Natural killer cell treated with Interleukin-12 subunit alpha and Interleukin-12 subunit beta and Interleukin-15 and Interleukin-18, amount 100 ng/mL, for 72 hours (primary cell): ENCODE measurements at regions not wholly inside any gene's neighbourhood (a gene's known extent, or its start where the extent isn't known, plus 50 kb on each side); places are given as distances from the start of the nearest gene placed in this dataset.
"Not testable (repeated sequence)": the region's sequence is repeated elsewhere in the genome, so short reads cannot be mapped to it uniquely, and the experiment has no call there.

ENCODE experiments used
- ATAC-seq, 2 donors: fragments of 150-1000 bp; cut with Tn5 transposase in 1 of 2; sonication (Bioruptor Pico), chemical (Tn5 transposase) in 1 of 2; 2 replicates each; pipeline ENCODE4 v1.10.0; 2021
- DNase-seq: peaks from one replicate; pipeline ENCODE4 v3.0.0; 2022; ENCODE audit warnings: low spot score
- H3K27ac Mint-ChIP-seq, 2 donors: 1 replicate in 1 of 2; 2 replicates in 1 of 2; pipeline ENCODE4 v1.8.0; 2022; ENCODE audit warnings: mixed read lengths in 2 of 2, mild to moderate bottlenecking in 1 of 2, moderate library complexity in 1 of 2
- H3K27me3 Mint-ChIP-seq, 2 donors: 1 replicate in 1 of 2; 2 replicates in 1 of 2; pipeline ENCODE4 v1.8.0; 2022; ENCODE audit warnings: mixed read lengths in 2 of 2
- H3K36me3 Mint-ChIP-seq: one replicate; pipeline ENCODE4 v1.8.0; 2022; ENCODE audit warnings: mixed read lengths
- H3K4me1 Mint-ChIP-seq, 2 donors: 1 replicate in 1 of 2; 2 replicates in 1 of 2; pipeline ENCODE4 v1.8.0; 2022; ENCODE audit warnings: low read depth in 2 of 2, mixed read lengths in 2 of 2, mild to moderate bottlenecking in 1 of 2
- H3K4me3 Mint-ChIP-seq: one replicate; pipeline ENCODE4 v1.8.0; 2022; ENCODE audit warnings: mixed read lengths
- H3K9me3 Mint-ChIP-seq: 2 replicates; pipeline ENCODE4 v1.8.0; 2022; ENCODE audit warnings: mixed read lengths

DNA sequence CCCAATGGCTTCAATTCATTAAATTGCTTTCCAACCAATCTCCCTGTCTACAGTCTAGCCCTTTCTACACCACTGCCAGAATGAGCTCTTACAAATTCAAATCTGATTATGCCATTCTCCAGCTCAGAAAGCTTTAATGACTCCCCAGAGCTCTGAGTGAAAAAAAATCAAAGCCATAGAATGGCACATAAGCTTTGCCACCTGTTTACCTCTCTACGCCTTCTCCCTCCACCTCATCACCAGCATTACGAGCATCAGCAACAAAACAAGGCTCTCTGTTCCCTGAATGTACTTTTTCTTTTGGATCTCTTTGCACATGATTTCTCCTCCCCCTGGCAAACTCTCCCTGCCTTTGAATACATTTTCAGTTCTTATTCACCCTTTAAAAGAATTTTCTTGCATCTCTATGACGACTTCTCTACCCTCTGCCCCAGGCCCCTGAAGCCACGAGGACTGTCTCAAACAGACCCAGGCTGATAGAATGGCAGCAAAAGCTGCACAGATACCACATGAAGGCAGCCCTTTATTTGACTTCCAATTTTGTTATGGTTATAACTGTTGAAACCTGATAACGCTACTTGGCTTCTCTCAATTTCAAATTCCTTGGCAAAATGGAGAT lies 516.0 kb downstream of the PCDH7 start:
- Mint-ChIP-seq H3K27me3 (no peaks in the 10 kb centered on the region), H3K27ac (no peak overlapping the region), H3K9me3 (peaks cover 14% of the 10 kb centered on the region), H3K36me3 (no peaks in the 10 kb centered on the region), H3K4me3 (no peak overlapping the region), H3K4me1 (no peaks in the 10 kb centered on the region)
- ATAC-seq (no peak), DNase-seq (no peak)

DNA sequence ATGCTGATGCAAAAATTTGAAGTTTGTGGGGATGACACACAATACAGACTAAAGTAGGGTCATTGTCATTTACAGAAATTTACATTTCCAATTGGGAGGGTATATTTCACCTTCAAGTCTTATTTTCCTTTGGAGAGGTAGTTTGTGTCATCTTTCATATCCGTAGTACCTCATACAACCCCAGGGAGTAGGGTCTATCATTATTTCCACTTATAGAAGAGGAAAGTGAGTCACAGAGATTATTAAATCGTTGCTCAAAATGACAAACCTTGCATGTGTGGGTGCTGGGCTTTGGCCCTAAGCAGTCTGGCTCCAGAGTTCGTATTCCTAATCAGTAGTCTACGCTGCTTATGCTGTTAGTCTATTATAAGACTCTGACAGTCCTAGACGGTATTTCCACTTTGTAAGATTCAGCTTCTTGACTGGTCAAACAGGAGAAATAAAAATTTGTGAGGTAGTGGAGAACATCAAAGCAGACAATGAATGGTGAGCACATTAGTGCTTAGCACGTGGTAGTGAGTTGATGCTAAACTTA lies 516.5 kb downstream of the PCDH7 start:
- H3K27ac Mint-ChIP-seq, result no peak overlapping the region
- ATAC-seq (no peak), DNase-seq (no peak)
- H3K4me3 Mint-ChIP-seq, result no peak overlapping the region
- H3K36me3 Mint-ChIP-seq, result no peaks in the 10 kb centered on the region
- no peaks in the 10 kb centered on the region for H3K27me3 Mint-ChIP-seq
- H3K4me1 Mint-ChIP-seq, result no peaks in the 10 kb centered on the region
- H3K9me3 Mint-ChIP-seq, result peaks cover 18% of the 10 kb centered on the region

DNA sequence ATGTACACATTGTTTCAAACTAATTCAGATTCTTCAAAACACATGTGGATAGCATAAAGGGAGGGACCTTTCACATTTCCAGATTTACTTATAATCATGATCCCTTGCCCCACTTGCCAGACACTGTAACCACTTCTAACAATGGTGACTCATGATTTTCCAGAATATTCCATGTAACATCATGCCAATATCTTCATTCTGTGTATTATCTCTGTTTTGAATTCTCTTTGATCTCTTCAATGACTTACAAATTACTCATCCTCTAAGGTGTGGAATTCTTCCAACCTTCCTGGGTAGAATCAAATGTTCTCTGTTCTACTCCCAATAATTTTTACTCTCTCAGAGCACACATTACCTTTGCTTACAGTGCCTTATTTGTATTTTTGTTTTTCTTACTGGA lies 517.1 kb downstream of the PCDH7 start:
- Mint-ChIP-seq H3K27me3 (no peaks in the 10 kb centered on the region), H3K9me3 (peaks cover 15% of the 10 kb centered on the region), H3K4me3 (no peak overlapping the region), H3K27ac (no peak overlapping the region), H3K36me3 (no peaks in the 10 kb centered on the region), H3K4me1 (no peaks in the 10 kb centered on the region)
- DNase-seq (no peak), ATAC-seq (no peak)

DNA sequence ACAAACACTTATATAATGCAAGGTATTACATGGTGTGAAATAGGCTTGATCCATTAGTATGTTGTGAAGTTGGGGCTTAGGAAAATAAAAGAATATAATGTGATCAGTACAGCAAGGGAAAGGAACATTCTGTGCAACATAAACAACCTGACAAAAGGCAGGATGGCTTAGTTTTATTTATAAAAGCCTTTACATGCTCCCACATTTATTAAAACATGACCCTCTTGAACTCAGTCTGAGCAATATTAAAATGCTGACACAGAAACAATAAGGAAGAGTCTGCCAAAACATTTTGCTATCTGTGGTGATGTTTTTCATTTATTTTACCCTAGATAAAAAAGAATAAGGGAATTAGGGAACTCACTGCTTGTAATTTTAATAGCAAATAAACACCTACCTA lies 519.7 kb downstream of the PCDH7 start:
- Mint-ChIP-seq H3K27me3 (no peaks in the 10 kb centered on the region), H3K36me3 (peaks cover 15% of the 10 kb centered on the region), H3K9me3 (peaks cover 21% of the 10 kb centered on the region), H3K4me3 (no peak overlapping the region), H3K27ac (no peak overlapping the region), H3K4me1 (no peaks in the 10 kb centered on the region)
- ATAC-seq (no peak), DNase-seq (no peak)

DNA sequence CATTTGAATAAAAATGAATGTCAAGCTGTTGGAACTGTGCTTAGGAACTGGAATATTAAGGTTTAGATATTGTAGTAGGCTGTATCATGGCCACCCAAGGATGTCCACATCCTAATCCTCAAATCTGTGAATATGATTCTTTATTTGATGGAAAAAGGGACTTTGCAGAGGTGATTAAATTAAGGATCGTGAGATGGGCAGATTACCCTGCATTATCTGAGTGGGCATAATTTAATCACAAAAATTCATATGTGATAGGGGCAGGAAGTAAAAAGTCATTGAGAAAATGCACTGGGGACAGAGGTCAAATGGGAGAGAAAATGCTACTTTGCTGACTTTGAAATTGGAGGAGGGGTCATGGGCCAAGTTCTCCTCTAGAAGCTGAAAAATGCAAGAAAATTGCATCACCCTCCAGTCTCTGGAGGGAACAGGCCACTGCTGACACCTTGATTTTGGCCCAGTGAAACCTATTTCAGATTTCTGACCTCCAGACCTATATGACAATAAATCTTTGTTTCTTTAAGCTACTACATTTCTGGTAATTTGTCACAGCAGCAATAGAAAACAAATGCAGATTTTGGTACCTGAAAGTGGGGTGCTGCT lies 521.4 kb downstream of the PCDH7 start:
- Mint-ChIP-seq H3K36me3 (peaks cover 15% of the 10 kb centered on the region), H3K27me3 (no peaks in the 10 kb centered on the region), H3K4me1 (no peaks in the 10 kb centered on the region), H3K9me3 (peaks cover 15% of the 10 kb centered on the region), H3K4me3 (no peak overlapping the region), H3K27ac (no peak overlapping the region)
- ATAC-seq (no peak), DNase-seq (no peak)

DNA sequence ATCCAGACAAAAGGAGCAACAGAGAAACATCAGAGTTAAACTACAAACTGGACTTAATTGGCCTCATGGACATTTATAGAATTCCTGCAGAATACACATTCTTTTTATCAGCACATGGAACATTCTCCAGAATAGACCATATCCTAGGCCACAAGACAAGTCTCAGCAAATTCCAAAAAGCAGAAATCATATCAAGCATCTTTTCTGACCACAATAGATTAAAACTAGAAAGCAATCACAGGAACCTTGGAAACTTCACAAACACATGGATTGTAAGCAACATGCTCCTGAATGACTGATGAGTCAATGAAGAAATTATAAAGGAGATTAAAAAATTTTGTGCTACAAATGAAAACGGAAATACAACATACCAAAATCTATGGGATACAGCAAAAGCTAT lies 526.7 kb downstream of the PCDH7 start:
- H3K9me3 Mint-ChIP-seq, result peaks cover 13% of the 10 kb centered on the region
- no peaks in the 10 kb centered on the region for H3K4me1 Mint-ChIP-seq
- ATAC-seq (no peak), DNase-seq (no peak)
- H3K27me3 Mint-ChIP-seq, result no peaks in the 10 kb centered on the region
- no peak overlapping the region for H3K4me3 Mint-ChIP-seq
- H3K36me3 Mint-ChIP-seq, result peaks cover 30% of the 10 kb centered on the region
- no peak overlapping the region for H3K27ac Mint-ChIP-seq

DNA sequence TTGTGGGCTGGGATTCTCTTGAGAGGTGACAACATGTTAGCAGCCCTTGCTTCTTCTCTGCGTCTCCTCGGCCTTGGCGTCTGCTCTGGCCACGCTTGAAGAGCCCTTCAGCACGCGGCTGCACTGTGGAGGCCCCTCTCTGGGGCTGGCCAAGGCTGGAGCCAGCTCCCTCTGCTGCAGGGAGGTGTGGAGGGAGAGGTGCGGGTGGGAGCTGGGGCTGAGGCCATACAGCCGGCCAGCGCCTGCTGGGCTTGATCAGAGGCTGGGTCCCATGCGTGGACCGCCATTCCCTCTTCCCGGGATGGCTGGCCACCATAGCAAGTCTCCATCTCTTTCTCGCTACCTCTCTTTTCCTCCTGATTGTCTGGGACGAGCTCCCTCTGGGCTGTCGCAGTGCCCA lies 539.0 kb downstream of the PCDH7 start:
- H3K27me3 Mint-ChIP-seq, result no peaks in the 10 kb centered on the region
- peaks cover 4% of the 10 kb centered on the region for H3K36me3 Mint-ChIP-seq
- no peak overlapping the region for H3K27ac Mint-ChIP-seq

DNA sequence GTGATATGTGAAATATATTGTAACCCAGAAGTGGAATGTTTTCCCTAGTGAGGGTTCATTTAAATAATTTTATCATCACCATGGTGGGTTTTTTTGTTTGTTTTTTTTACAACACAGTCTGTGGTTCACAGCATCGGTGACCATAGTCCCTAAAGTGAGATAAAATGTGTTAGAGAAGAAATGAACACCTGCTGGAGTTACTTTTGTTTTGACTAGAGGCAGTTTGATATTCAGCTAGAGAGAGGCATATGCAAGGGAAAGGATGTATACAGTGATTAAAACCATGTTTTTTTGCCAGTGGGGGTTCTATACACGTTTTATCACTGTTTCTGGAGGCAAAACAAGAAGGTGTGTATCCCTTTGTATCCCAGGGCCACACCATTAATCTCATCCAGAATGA lies 541.5 kb downstream of the PCDH7 start:
- H3K9me3 Mint-ChIP-seq, result peaks cover 7% of the 10 kb centered on the region
- no peak overlapping the region for H3K27ac Mint-ChIP-seq
- DNase-seq (no peak), ATAC-seq (no peak)
- no peaks in the 10 kb centered on the region for H3K27me3 Mint-ChIP-seq
- peaks cover 5% of the 10 kb centered on the region for H3K36me3 Mint-ChIP-seq
- H3K4me3 Mint-ChIP-seq, result no peak overlapping the region
- no peaks in the 10 kb centered on the region for H3K4me1 Mint-ChIP-seq

More for the DNA sequence above, 539.0 kb downstream of the PCDH7 start:
- ATAC-seq (no peak), DNase-seq (no peak)
- peaks cover 10% of the 10 kb centered on the region for H3K9me3 Mint-ChIP-seq
- no peaks in the 10 kb centered on the region for H3K4me1 Mint-ChIP-seq
- H3K4me3 Mint-ChIP-seq, result no peak overlapping the region

DNA sequence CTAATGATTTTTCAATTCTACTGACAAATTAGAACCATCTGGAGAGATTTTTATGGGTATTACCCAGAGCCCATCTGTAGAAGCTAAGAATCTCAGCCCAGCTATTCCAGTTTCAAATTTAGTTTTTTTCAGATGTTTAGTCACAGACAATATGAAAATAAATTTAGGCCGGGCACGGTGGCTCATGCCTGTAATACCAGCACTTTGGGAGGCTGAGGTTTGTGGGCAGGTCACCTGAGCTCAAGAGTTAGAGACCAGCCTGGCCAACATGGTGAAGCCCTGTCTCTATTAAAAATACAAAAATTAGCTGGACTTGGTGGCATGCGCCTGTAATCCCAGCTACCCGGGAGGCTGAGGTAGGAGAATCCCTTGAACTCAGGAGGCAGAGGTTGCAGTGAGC lies 545.9 kb downstream of the PCDH7 start:
- H3K4me1 Mint-ChIP-seq, DNase-seq, H3K4me3 Mint-ChIP-seq, H3K27ac Mint-ChIP-seq, H3K27me3 Mint-ChIP-seq, ATAC-seq, H3K36me3 Mint-ChIP-seq: not testable (repeated sequence)
- H3K9me3 Mint-ChIP-seq, result peaks cover 20% of the 10 kb centered on the region

DNA sequence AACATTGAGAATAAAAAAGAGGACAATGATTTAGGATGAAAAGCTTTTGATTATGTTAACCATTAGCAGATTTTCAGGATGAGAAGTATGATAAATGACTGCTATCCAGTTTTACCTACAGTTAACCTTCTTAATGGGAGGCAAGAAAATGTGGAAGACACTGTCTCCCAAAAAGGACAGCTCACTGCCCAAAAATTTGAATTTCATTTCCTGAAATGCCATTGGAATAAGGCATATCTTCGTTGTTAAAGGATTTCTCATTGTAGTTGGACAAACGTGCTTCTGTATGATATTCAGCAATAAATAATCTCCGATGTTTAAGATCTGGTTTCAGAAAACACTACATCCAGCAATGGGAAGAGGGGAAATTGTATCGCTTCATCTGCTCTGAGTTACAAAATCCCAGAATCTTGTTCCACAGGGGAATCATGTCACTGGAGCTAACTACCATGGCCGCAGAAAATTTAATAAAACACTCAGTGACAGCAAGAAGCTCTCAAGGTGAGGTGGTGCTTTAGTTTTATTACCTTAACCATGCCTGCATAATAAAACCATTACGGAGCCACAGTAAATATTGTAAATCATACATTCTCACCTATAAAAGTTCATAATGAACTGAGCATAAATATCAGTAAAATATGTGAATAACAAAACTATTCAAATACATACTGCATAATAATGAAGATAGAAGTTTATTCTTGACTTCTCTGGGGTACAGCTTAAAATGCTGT lies 552.3 kb downstream of the PCDH7 start:
- ATAC-seq (no peak), DNase-seq (no peak)
- H3K9me3 Mint-ChIP-seq, result peaks cover 22% of the 10 kb centered on the region
- no peaks in the 10 kb centered on the region for H3K4me1 Mint-ChIP-seq
- no peaks in the 10 kb centered on the region for H3K27me3 Mint-ChIP-seq
- H3K4me3 Mint-ChIP-seq, result no peak overlapping the region
- no peak overlapping the region for H3K27ac Mint-ChIP-seq
- H3K36me3 Mint-ChIP-seq, result no peaks in the 10 kb centered on the region

DNA sequence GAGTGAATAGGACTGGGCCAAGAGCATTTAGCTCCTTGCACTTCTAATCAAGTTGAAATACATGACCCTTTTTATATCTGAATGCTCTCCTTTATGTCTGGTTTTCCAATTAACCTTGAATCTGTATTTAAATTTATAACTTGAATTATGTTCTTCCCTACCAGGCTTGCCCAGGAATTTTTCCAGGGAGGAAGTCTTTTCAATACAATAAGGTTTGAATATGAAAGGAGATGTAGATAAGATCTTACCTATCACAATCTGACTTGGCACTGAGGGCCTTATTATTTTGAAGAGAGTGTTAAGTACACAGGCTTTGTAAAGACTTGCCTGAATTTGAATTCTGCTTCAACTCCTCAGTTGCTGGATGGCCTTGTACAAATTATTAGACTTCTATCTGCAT lies 555.7 kb downstream of the PCDH7 start:
- no peaks in the 10 kb centered on the region for H3K4me1 Mint-ChIP-seq
- no peak overlapping the region for H3K27ac Mint-ChIP-seq
- no peak for ATAC-seq

DNA sequence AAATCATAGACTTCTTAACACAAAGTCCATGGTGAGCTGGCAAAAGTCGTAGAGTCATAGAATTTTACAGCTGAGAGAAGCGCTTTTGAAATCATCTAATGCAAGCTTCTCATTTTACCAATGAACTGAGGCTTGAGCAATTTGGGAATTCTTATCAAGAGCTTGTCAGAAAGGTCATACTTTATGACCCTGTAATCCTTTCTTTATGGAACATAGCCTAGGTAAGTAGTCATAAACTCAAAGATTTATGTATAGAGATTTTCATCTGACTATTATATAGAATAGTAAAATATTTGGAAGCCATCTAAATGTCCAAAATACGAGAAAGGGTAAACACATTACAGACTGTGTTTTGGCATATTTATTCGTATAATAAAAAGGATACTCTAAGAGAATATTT lies 563.5 kb downstream of the PCDH7 start:
- no peak for DNase-seq
- H3K27ac Mint-ChIP-seq, result no peak overlapping the region
- ATAC-seq, result no peak
- H3K4me1 Mint-ChIP-seq, result no peaks in the 10 kb centered on the region
- H3K27me3 Mint-ChIP-seq, result no peaks in the 10 kb centered on the region
- no peak overlapping the region for H3K4me3 Mint-ChIP-seq
- H3K36me3 Mint-ChIP-seq, result no peaks in the 10 kb centered on the region
- H3K9me3 Mint-ChIP-seq, result peaks cover 8% of the 10 kb centered on the region

More for the DNA sequence above, 555.7 kb downstream of the PCDH7 start:
- no peak for DNase-seq
- Mint-ChIP-seq H3K4me3 (no peak overlapping the region), H3K9me3 (peaks cover 11% of the 10 kb centered on the region), H3K27me3 (no peaks in the 10 kb centered on the region), H3K36me3 (no peaks in the 10 kb centered on the region)

DNA sequence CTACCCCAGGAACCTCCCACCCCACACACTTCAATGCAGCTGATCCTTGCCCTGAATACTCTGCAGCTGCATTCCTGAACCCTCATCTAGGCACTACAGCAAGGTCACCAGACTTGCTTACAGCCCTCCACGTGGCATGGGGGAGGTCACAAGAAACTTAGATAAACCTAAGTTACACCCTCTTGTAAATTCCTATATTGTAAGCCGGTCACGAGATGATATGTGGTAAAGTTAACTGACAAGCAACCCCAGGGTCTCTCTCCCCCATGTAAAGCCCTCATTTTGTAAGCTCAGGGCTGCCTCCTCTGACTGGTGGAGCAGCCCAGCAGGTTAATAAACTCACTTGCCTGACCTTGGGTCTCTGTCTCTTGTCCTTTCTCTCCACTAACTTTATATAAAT lies 570.7 kb downstream of the PCDH7 start:
- DNase-seq, result no peak
- no peaks in the 10 kb centered on the region for H3K36me3 Mint-ChIP-seq
- ATAC-seq, result no peak
- no peak overlapping the region for H3K27ac Mint-ChIP-seq
- no peaks in the 10 kb centered on the region for H3K27me3 Mint-ChIP-seq
- H3K9me3 Mint-ChIP-seq, result peaks cover 14% of the 10 kb centered on the region
- no peak overlapping the region for H3K4me3 Mint-ChIP-seq
- no peaks in the 10 kb centered on the region for H3K4me1 Mint-ChIP-seq

DNA sequence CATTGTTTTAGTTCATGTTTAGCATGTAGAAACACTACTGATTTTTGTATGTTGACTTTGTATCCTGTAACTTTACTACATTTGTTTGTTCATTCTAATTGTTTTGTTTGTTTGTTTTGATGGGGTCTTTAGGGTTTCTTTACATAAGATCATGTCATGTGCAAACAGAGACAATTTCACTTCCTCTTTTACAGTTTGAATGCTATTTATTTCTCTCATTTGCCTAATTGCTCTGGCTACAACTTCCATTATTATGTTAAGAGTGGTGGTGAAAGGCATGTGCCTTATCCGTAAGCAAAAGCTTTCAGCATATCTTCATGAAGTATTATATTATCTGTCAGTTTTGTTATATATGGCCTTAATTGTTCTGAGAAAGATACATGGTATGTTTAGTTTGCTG lies 571.1 kb downstream of the PCDH7 start:
- Mint-ChIP-seq H3K4me1 (no peaks in the 10 kb centered on the region), H3K27me3 (no peaks in the 10 kb centered on the region), H3K4me3 (no peak overlapping the region), H3K27ac (no peak overlapping the region), H3K9me3 (peaks cover 14% of the 10 kb centered on the region), H3K36me3 (no peaks in the 10 kb centered on the region)
- ATAC-seq (no peak), DNase-seq (no peak)
